Panc1 (cell line): ENCODE measurements at regions not wholly inside any gene's neighbourhood (a gene's known extent, or its start where the extent isn't known, plus 50 kb on each side); places are given as distances from the start of the nearest gene placed in this dataset.

Experiments
- ATAC-seq: fragments of 200-7000 bp; cut with Tn5 transposase; 2 replicates; pipeline ENCODE4 v1.9.1; 2020; ENCODE audit warnings: mild to moderate bottlenecking, moderate library complexity
- BruUV-seq: library from RNA; stranded (reverse); fragments of 400-500 nt; replicated peaks from 2 replicates; lab custom pipeline; 2021; lab: Mats Ljungman, UMichigan
- CTCF ChIA-PET: fragments of 300-600 bp; sonication (Branson Sonifier 250); formaldehyde crosslinking; loops from one replicate; lab custom pipeline; 2022; ENCODE audit warnings: antibody characterized with exemption; lab: Charles Lee
- POLR2A ChIA-PET: fragments of 300-600 bp; sonication (Branson Sonifier 250); formaldehyde crosslinking; loops from one replicate; lab custom pipeline; 2022; ENCODE audit warnings: antibody characterized with exemption; lab: Charles Lee
- DNase-seq: peaks from one replicate; pipeline ENCODE4 v3.0.0-alpha.2; 2010; ENCODE audit warnings: low read depth, low spot score
- H3K27ac ChIP-seq: 2 replicates; pipeline ENCODE4 v1.5.1; 2011; ENCODE audit warnings: mild to moderate bottlenecking, low read length, inconsistent platforms
- H3K27me3 ChIP-seq: fragments of 200-500 bp; sonication (Bioruptor generic); 2 replicates; pipeline ENCODE4 v1.6.0; 2014; ENCODE audit warnings: low read length, inconsistent platforms; ENCODE audit not compliant: control insufficient read depth, insufficient read depth
- H3K36me3 ChIP-seq: fragments of 200-500 bp; sonication (Bioruptor generic); 2 replicates; pipeline ENCODE4 v1.5.1; 2014; ENCODE audit warnings: inconsistent platforms, mild to moderate bottlenecking, low read length, moderate library complexity; ENCODE audit not compliant: control insufficient read depth, insufficient read depth
- H3K4me1 ChIP-seq: 2 replicates; pipeline ENCODE4 v1.5.1; 2011; ENCODE audit warnings: inconsistent platforms, mild to moderate bottlenecking, low read length, moderate library complexity; ENCODE audit not compliant: control insufficient read depth, insufficient read depth
- H3K4me3 ChIP-seq, 2 experiments: 2 replicates each; pipeline ENCODE4 v1.5.1; 2011 to 2012; ENCODE audit warnings: low read depth in 2 of 2, low read length in 2 of 2, mild to moderate bottlenecking in 2 of 2, inconsistent platforms in 1 of 2, moderate library complexity in 1 of 2
- H3K9me3 ChIP-seq: fragments of 200-500 bp; sonication (Bioruptor generic); 2 replicates; pipeline ENCODE4 v1.5.1; 2014; ENCODE audit warnings: low read depth, mild to moderate bottlenecking, inconsistent platforms, low read length, moderate library complexity; ENCODE audit not compliant: control insufficient read depth, insufficient read depth
- CTCF ChIP-seq: fragments of 450-650 bp; IDR thresholded peaks from 2 replicates; pipeline ENCODE4 v1.5.1; 2017; ENCODE audit warnings: mild to moderate bottlenecking
- POLR2AphosphoS5 ChIP-seq: IDR thresholded peaks from 2 replicates; pipeline ENCODE4 v1.6.1; 2012; ENCODE audit warnings: mild to moderate bottlenecking, low read depth, low read length, moderate library complexity
- REST ChIP-seq, 2 experiments: IDR thresholded peaks; 2 replicates each; pipeline ENCODE4 v1.6.1; 2011 to 2012; ENCODE audit warnings: low read depth in 2 of 2, control low read depth in 1 of 2, low read length in 1 of 2, mild to moderate bottlenecking in 1 of 2, moderate library complexity in 1 of 2; ENCODE audit not compliant: insufficient read depth in 1 of 2
- SIN3A ChIP-seq: IDR thresholded peaks from 2 replicates; pipeline ENCODE4 v1.6.1; 2012; ENCODE audit warnings: low read depth, mild to moderate bottlenecking, low read length, moderate library complexity, borderline replicate concordance; ENCODE audit not compliant: insufficient read depth
- TCF7L2 ChIP-seq: IDR thresholded peaks from 2 replicates; pipeline ENCODE4 v1.6.1; 2011; ENCODE audit warnings: mild to moderate bottlenecking, low read depth, low read length, inconsistent platforms
- in situ Hi-C: cut with HindIII; loops from 2 replicates; pipeline ENCODE4 v1.10.0; 2016; ENCODE audit warnings: low sequenced_read_pairs, low pct_unique_long_range_greater_than_20kb
- intact Hi-C: fragments of 100-400 bp; cut with micrococcal nuclease; formaldehyde crosslinking; loops from one replicate; pipeline ENCODE4 v1.10.0; 2022; ENCODE audit not compliant: unreplicated experiment

GRCh38 chr18:51724790-51725721, 527.6 kb upstream of the MEX3C start:
- Histone ChIP-seq H3K36me3 (no peaks in the 10 kb centered on the region), H3K9me3 (no peaks in the 10 kb centered on the region), H3K4me3 (no peak overlapping the region), H3K27ac (no peak overlapping the region), H3K4me1 (no peaks in the 10 kb centered on the region), H3K27me3 (no peaks in the 10 kb centered on the region)
- DNase-seq (no peak), ATAC-seq (no peak)
- CTCF ChIA-PET: no interaction called here
- BruUV-seq: no TSS peak
- POLR2A ChIA-PET: no interaction called here
- intact Hi-C loops: no loop called here
- TF ChIP-seq CTCF: no peak
- no peak for TF ChIP-seq SIN3A
- TF ChIP-seq POLR2AphosphoS5: no peak
- TF ChIP-seq REST (IDR thresholded peaks at IDR 0.05; ENCODE audit: insufficient read depth in 1 of 2, low read depth in 2 of 2, low read length in 1 of 2): no peak
- no peak for TF ChIP-seq TCF7L2
- in situ Hi-C loops: no loop called here

GRCh38 chr18:51726614-51727013, 529.1 kb upstream of the MEX3C start:
- Histone ChIP-seq H3K36me3 (no peaks in the 10 kb centered on the region), H3K4me3 (no peak overlapping the region), H3K27me3 (no peaks in the 10 kb centered on the region), H3K9me3 (no peaks in the 10 kb centered on the region), H3K27ac (no peak overlapping the region), H3K4me1 (no peaks in the 10 kb centered on the region)
- BruUV-seq: no TSS peak
- ATAC-seq (no peak), DNase-seq (no peak)
- TF ChIP-seq SIN3A (no peak), CTCF (no peak), POLR2AphosphoS5 (no peak), REST (IDR thresholded peaks at IDR 0.05; ENCODE audit: insufficient read depth in 1 of 2, low read depth in 2 of 2, low read length in 1 of 2) (no peak), TCF7L2 (no peak)
- intact Hi-C loops (no loop called here), in situ Hi-C loops (no loop called here)
- CTCF ChIA-PET: no interaction called here
- POLR2A ChIA-PET: no interaction called here
